ENCODE measurements at regions not wholly inside any gene's neighbourhood (a gene's known extent, or its start where the extent isn't known, plus 50 kb on each side); places are given as distances from the start of the nearest gene placed in this dataset.
"Not testable (repeated sequence)": the region's sequence is repeated elsewhere in the genome, so short reads cannot be mapped to it uniquely, and the experiment has no call there.

GRCh38 chr10:52400562-52400961 is 86.5 kb downstream of the DKK1 start:
- ATAC-seq (ENCODE audit: insufficient read depth, low read depth) (no peak), DNase-seq (no peak)
- Histone ChIP-seq H3K27ac (ENCODE audit: low read length) (no peak overlapping the region), H3K79me2 (ENCODE audit: insufficient read depth, low read length) (no peaks in the 10 kb centered on the region), H4K20me1 (ENCODE audit: insufficient read depth, low read length) (no peaks in the 10 kb centered on the region), H3K4me2 (ENCODE audit: insufficient read depth, low read length) (no peak overlapping the region), H2AFZ (ENCODE audit: low read depth, low read length) (no peak overlapping the region), H3K9me3 (ENCODE audit: insufficient read depth, low read length, severe bottlenecking) (no peaks in the 10 kb centered on the region), H3K9ac (ENCODE audit: low read depth, low read length) (no peak overlapping the region), H3K36me3 (ENCODE audit: insufficient read depth, low read length) (no peaks in the 10 kb centered on the region), H3K4me3 (ENCODE audit: low read depth in 1 of 2, low read length in 2 of 2) (no peak overlapping the region), H3K4me1 (ENCODE audit: insufficient read depth, low read length) (no peaks in the 10 kb centered on the region), H3K27me3 (ENCODE audit: insufficient read depth, low read length, poor library complexity) (no peaks in the 10 kb centered on the region)
- no peak for TF ChIP-seq CTCF (IDR thresholded peaks at IDR 0.05; ENCODE audit: borderline replicate concordance, extremely low read depth, low read length, poor library complexity, severe bottlenecking)
- TF ChIP-seq EZH2 (IDR thresholded peaks at IDR 0.05; ENCODE audit: borderline replicate concordance, low read depth, low read length, severe bottlenecking), result no peak

GRCh38 chr10:52403801-52404200 is 89.7 kb downstream of the DKK1 start:
- H3K9ac ChIP-seq (ENCODE audit: low read depth, low read length); H3K36me3 ChIP-seq (ENCODE audit: insufficient read depth, low read length); H2AFZ ChIP-seq (ENCODE audit: low read depth, low read length); DNase-seq; H3K27me3 ChIP-seq (ENCODE audit: insufficient read depth, low read length, poor library complexity); H4K20me1 ChIP-seq (ENCODE audit: insufficient read depth, low read length); H3K4me3 ChIP-seq (ENCODE audit: low read depth in 1 of 2, low read length in 2 of 2); ATAC-seq (ENCODE audit: insufficient read depth, low read depth); H3K79me2 ChIP-seq (ENCODE audit: insufficient read depth, low read length); H3K27ac ChIP-seq (ENCODE audit: low read length); H3K4me1 ChIP-seq (ENCODE audit: insufficient read depth, low read length); H3K4me2 ChIP-seq (ENCODE audit: insufficient read depth, low read length); H3K9me3 ChIP-seq (ENCODE audit: insufficient read depth, low read length, severe bottlenecking): not testable (repeated sequence)

GRCh38 chr10:52409195-52409594 is 95.1 kb downstream of the DKK1 start:
- Histone ChIP-seq H3K9me3 (ENCODE audit: insufficient read depth, low read length, severe bottlenecking) (no peaks in the 10 kb centered on the region), H3K79me2 (ENCODE audit: insufficient read depth, low read length) (no peaks in the 10 kb centered on the region), H3K4me1 (ENCODE audit: insufficient read depth, low read length) (no peaks in the 10 kb centered on the region), H3K27me3 (ENCODE audit: insufficient read depth, low read length, poor library complexity) (no peaks in the 10 kb centered on the region), H3K4me2 (ENCODE audit: insufficient read depth, low read length) (no peak overlapping the region), H3K36me3 (ENCODE audit: insufficient read depth, low read length) (no peaks in the 10 kb centered on the region), H3K9ac (ENCODE audit: low read depth, low read length) (no peak overlapping the region), H3K27ac (ENCODE audit: low read length) (no peak overlapping the region), H2AFZ (ENCODE audit: low read depth, low read length) (no peak overlapping the region), H3K4me3 (ENCODE audit: low read depth in 1 of 2, low read length in 2 of 2) (no peak overlapping the region), H4K20me1 (ENCODE audit: insufficient read depth, low read length) (no peaks in the 10 kb centered on the region)
- no peak for TF ChIP-seq EZH2 (IDR thresholded peaks at IDR 0.05; ENCODE audit: borderline replicate concordance, low read depth, low read length, severe bottlenecking)
- TF ChIP-seq CTCF (IDR thresholded peaks at IDR 0.05; ENCODE audit: borderline replicate concordance, extremely low read depth, low read length, poor library complexity, severe bottlenecking), result no peak
- ATAC-seq (ENCODE audit: insufficient read depth, low read depth) (no peak), DNase-seq (no peak)

GRCh38 chr10:52409928-52410327 is 95.8 kb downstream of the DKK1 start:
- H3K4me2 ChIP-seq (ENCODE audit: insufficient read depth, low read length), result no peak overlapping the region
- no peak for DNase-seq
- no peak for ATAC-seq (ENCODE audit: insufficient read depth, low read depth)
- no peaks in the 10 kb centered on the region for H3K27me3 ChIP-seq (ENCODE audit: insufficient read depth, low read length, poor library complexity)
- TF ChIP-seq CTCF (IDR thresholded peaks at IDR 0.05; ENCODE audit: borderline replicate concordance, extremely low read depth, low read length, poor library complexity, severe bottlenecking) (no peak), EZH2 (IDR thresholded peaks at IDR 0.05; ENCODE audit: borderline replicate concordance, low read depth, low read length, severe bottlenecking) (no peak)
- H3K4me1 ChIP-seq (ENCODE audit: insufficient read depth, low read length), result no peaks in the 10 kb centered on the region
- no peaks in the 10 kb centered on the region for H4K20me1 ChIP-seq (ENCODE audit: insufficient read depth, low read length)
- H3K4me3 ChIP-seq (ENCODE audit: low read depth in 1 of 2, low read length in 2 of 2), result no peak overlapping the region
- no peak overlapping the region for H3K9ac ChIP-seq (ENCODE audit: low read depth, low read length)
- no peak overlapping the region for H3K27ac ChIP-seq (ENCODE audit: low read length)
- H3K36me3 ChIP-seq (ENCODE audit: insufficient read depth, low read length), result no peaks in the 10 kb centered on the region
- H3K9me3 ChIP-seq (ENCODE audit: insufficient read depth, low read length, severe bottlenecking), result no peaks in the 10 kb centered on the region
- H2AFZ ChIP-seq (ENCODE audit: low read depth, low read length), result no peak overlapping the region
- no peaks in the 10 kb centered on the region for H3K79me2 ChIP-seq (ENCODE audit: insufficient read depth, low read length)

All from DND-41 (cell line).